GM13977 (cell line): ENCODE measurements at regions not wholly inside any gene's neighbourhood (a gene's known extent, or its start where the extent isn't known, plus 50 kb on each side); places are given as distances from the start of the nearest gene placed in this dataset.
"Not testable (repeated sequence)": the region's sequence is repeated elsewhere in the genome, so short reads cannot be mapped to it uniquely, and the experiment has no call there.

ENCODE experiments used
- DNase-seq: peaks from one replicate; pipeline ENCODE4 v3.0.0; 2012; ENCODE audit warnings: low spot score
- CTCF ChIP-seq: IDR thresholded peaks from 2 replicates; pipeline ENCODE4 v1.5.1; 2012; ENCODE audit warnings: mild to moderate bottlenecking, control low read depth; ENCODE audit not compliant: insufficient read depth; ENCODE audit errors: extremely low read depth, missing control alignments
- in situ Hi-C: fragments of 300-500 bp; cut with MboI; formaldehyde crosslinking; loops from one replicate; pipeline ENCODE4 v1.12.0; 2022; ENCODE audit warnings: low sequenced_read_pairs, low pct_unique_long_range_greater_than_20kb, mixed read lengths, inconsistent platforms; ENCODE audit not compliant: unreplicated experiment

GRCh38 chr17:36850790-36851189 is 86.5 kb upstream of the LHX1 start:
- no peak for DNase-seq

GRCh38 chr17:36851250-36851649 is 86.0 kb upstream of the LHX1 start:
- in situ Hi-C loops = no loop called here
- DNase-seq = no peak
- no peak for TF ChIP-seq CTCF

More at GRCh38 chr17:36850790-36851189, 86.5 kb upstream of the LHX1 start:
- in situ Hi-C loops = no loop called here
- no peak for TF ChIP-seq CTCF

GRCh38 chr17:36852478-36852877 is 84.8 kb upstream of the LHX1 start:
- in situ Hi-C loops = not testable (repeated sequence)

GRCh38 chr17:36854982-36855381 is 82.3 kb upstream of the LHX1 start:
- in situ Hi-C loops = no loop called here
- no peak for DNase-seq
- no peak for TF ChIP-seq CTCF

More at GRCh38 chr17:36852478-36852877, 84.8 kb upstream of the LHX1 start:
- DNase-seq = not testable (repeated sequence)

GRCh38 chr17:36855459-36855858 is 81.8 kb upstream of the LHX1 start:
- no peak for TF ChIP-seq CTCF
- no peak for DNase-seq
- in situ Hi-C loops = no loop called here

- no peak for DNase-seq
- no peak for TF ChIP-seq CTCF
- in situ Hi-C loops = no loop called here
Observed at GRCh38 chr17:36856222-36856621, 81.1 kb upstream of the LHX1 start.

GRCh38 chr17:36856903-36857381 is 80.3 kb upstream of the LHX1 start:
- no peak for TF ChIP-seq CTCF
- DNase-seq = no peak
- in situ Hi-C loops = no loop called here
